SU-DHL-6 (cell line): ENCODE measurements at regions not wholly inside any gene's neighbourhood (a gene's known extent, or its start where the extent isn't known, plus 50 kb on each side); places are given as distances from the start of the nearest gene placed in this dataset.
"Not testable (repeated sequence)": the region's sequence is repeated elsewhere in the genome, so short reads cannot be mapped to it uniquely, and the experiment has no call there.

Experiments used
- H2AFZ ChIP-seq: fragments of 200-600 bp; sonication (generic); 2 replicates; pipeline ENCODE4 v1.6.1; 2014; ENCODE audit warnings: low read depth, mild to moderate bottlenecking, moderate library complexity, mixed read lengths, antibody characterized with exemption, low read length; ENCODE audit not compliant: severe bottlenecking
- H3F3A ChIP-seq: fragments of 200-600 bp; shearing (Covaris generic); 2 replicates; pipeline ENCODE4 v1.6.0; 2016; ENCODE audit warnings: antibody characterized with exemption, mild to moderate bottlenecking; ENCODE audit not compliant: insufficient read depth
- H3K27ac ChIP-seq: fragments of 200-600 bp; sonication (generic); 2 replicates; pipeline ENCODE4 v1.5.1; 2016; ENCODE audit warnings: low read depth, mild to moderate bottlenecking, low read length, moderate library complexity, mixed read lengths
- H3K27me3 ChIP-seq: fragments of 200-600 bp; sonication (generic), shearing (Covaris generic); 2 replicates; pipeline ENCODE4 v1.6.0; 2014; ENCODE audit warnings: mild to moderate bottlenecking, low read length
- H3K36me3 ChIP-seq: fragments of 200-600 bp; sonication (generic); 2 replicates; pipeline ENCODE4 v1.6.1; 2014; ENCODE audit warnings: mild to moderate bottlenecking, low read length, mixed read lengths
- H3K4me2 ChIP-seq: fragments of 300-600, 200-600 bp; shearing (Covaris generic), sonication (generic); 2 replicates; pipeline ENCODE4 v1.6.0; 2014; ENCODE audit warnings: low read length, low read depth, mild to moderate bottlenecking; ENCODE audit not compliant: poor library complexity, severe bottlenecking
- H3K4me3 ChIP-seq: fragments of 200-600 bp; sonication (generic); 2 replicates; pipeline ENCODE4 v1.5.1; 2014; ENCODE audit warnings: antibody characterized with exemption, low read length, mild to moderate bottlenecking, mixed read lengths; ENCODE audit not compliant: insufficient read depth, poor library complexity, severe bottlenecking
- H3K79me2 ChIP-seq: fragments of 200-600 bp; sonication (generic); 2 replicates; pipeline ENCODE4 v1.6.1; 2014; ENCODE audit warnings: mild to moderate bottlenecking, low read length, moderate library complexity; ENCODE audit not compliant: insufficient read depth
- H3K9ac ChIP-seq: fragments of 200-600 bp; sonication (generic); 2 replicates; pipeline ENCODE4 v1.7.0; 2014; ENCODE audit warnings: mild to moderate bottlenecking, low read length
- H3K9me2 ChIP-seq: fragments of 200-600 bp; sonication (generic); replicated peaks from 2 replicates; pipeline ENCODE4 v1.6.1; 2014; ENCODE audit warnings: low read length; ENCODE audit not compliant: insufficient read depth
- H3K9me3 ChIP-seq: fragments of 200-600 bp; sonication (generic); 2 replicates; pipeline ENCODE4 v1.6.1; 2014; ENCODE audit warnings: low read length, mixed read lengths; ENCODE audit not compliant: insufficient read depth
- H4K20me1 ChIP-seq: fragments of 200-600 bp; sonication (generic); 2 replicates; pipeline ENCODE4 v1.6.1; 2014; ENCODE audit warnings: low read depth, mild to moderate bottlenecking, antibody characterized with exemption, low read length, moderate library complexity, mixed read lengths
- CTCF ChIP-seq: fragments of 200-600 bp; sonication (generic); IDR thresholded peaks from one replicate; pipeline ENCODE4 v1.5.1; 2017; ENCODE audit warnings: antibody characterized with exemption, mild to moderate bottlenecking, low read length, moderate library complexity; ENCODE audit not compliant: insufficient read depth, poor library complexity, severe bottlenecking
- EZH2phosphoT487 ChIP-seq: fragments of 200-600 bp; sonication (generic), shearing (Covaris generic); conservative IDR thresholded peaks from 2 replicates; pipeline ENCODE4 v1.6.1; 2018; ENCODE audit warnings: mild to moderate bottlenecking, antibody characterized with exemption, low read length, moderate library complexity, mixed read lengths

- no peaks in the 10 kb centered on the region for H3K36me3 ChIP-seq
- no peak overlapping the region for H3K4me3 ChIP-seq
- H3K9me2 ChIP-seq = no peaks in the 10 kb centered on the region
- no peak overlapping the region for H3K4me2 ChIP-seq
- no peaks in the 10 kb centered on the region for H3K9me3 ChIP-seq
- no peaks in the 10 kb centered on the region for H4K20me1 ChIP-seq
- no peak overlapping the region for H2AFZ ChIP-seq
- no peaks in the 10 kb centered on the region for H3K27me3 ChIP-seq
- TF ChIP-seq EZH2phosphoT487 = no peak
- H3F3A ChIP-seq = no peaks in the 10 kb centered on the region
- H3K9ac ChIP-seq = no peak overlapping the region
- H3K79me2 ChIP-seq = no peaks in the 10 kb centered on the region
- no peak overlapping the region for H3K27ac ChIP-seq
Measured at GRCh38 chr3:87550892-87551291, 274.5 kb upstream of the POU1F1 start.

- H3K4me2 ChIP-seq = no peak overlapping the region
- H3K27me3 ChIP-seq = no peaks in the 10 kb centered on the region
- no peaks in the 10 kb centered on the region for H3K79me2 ChIP-seq
- no peaks in the 10 kb centered on the region for H4K20me1 ChIP-seq
- H2AFZ ChIP-seq = no peak overlapping the region
- H3K36me3 ChIP-seq = no peaks in the 10 kb centered on the region
- H3K27ac ChIP-seq = no peak overlapping the region
- TF ChIP-seq EZH2phosphoT487 (no peak), CTCF (no peak)
- no peaks in the 10 kb centered on the region for H3K9me3 ChIP-seq
- no peaks in the 10 kb centered on the region for H3F3A ChIP-seq
- H3K9me2 ChIP-seq = no peaks in the 10 kb centered on the region
- H3K4me3 ChIP-seq = no peak overlapping the region
- no peak overlapping the region for H3K9ac ChIP-seq
Measured at GRCh38 chr3:87549208-87549607, 272.8 kb upstream of the POU1F1 start.

GRCh38 chr3:87548271-87548670 lies 271.9 kb upstream of the POU1F1 start:
- H3F3A ChIP-seq = no peaks in the 10 kb centered on the region
- H3K36me3 ChIP-seq = no peaks in the 10 kb centered on the region
- TF ChIP-seq CTCF (no peak), EZH2phosphoT487 (no peak)
- no peaks in the 10 kb centered on the region for H3K9me3 ChIP-seq
- H3K4me2 ChIP-seq = no peak overlapping the region
- H4K20me1 ChIP-seq = no peaks in the 10 kb centered on the region
- no peak overlapping the region for H3K4me3 ChIP-seq
- H3K9ac ChIP-seq = no peak overlapping the region
- H3K79me2 ChIP-seq = no peaks in the 10 kb centered on the region
- no peaks in the 10 kb centered on the region for H3K9me2 ChIP-seq
- H3K27me3 ChIP-seq = no peaks in the 10 kb centered on the region
- no peak overlapping the region for H3K27ac ChIP-seq
- no peak overlapping the region for H2AFZ ChIP-seq

- no peak overlapping the region for H3K4me3 ChIP-seq
- H3K9me3 ChIP-seq = no peaks in the 10 kb centered on the region
- H3K79me2 ChIP-seq = no peaks in the 10 kb centered on the region
- H3F3A ChIP-seq = no peaks in the 10 kb centered on the region
- H2AFZ ChIP-seq = no peak overlapping the region
- H3K36me3 ChIP-seq = no peaks in the 10 kb centered on the region
- no peak for TF ChIP-seq EZH2phosphoT487
- TF ChIP-seq CTCF = no peak
- no peaks in the 10 kb centered on the region for H3K9me2 ChIP-seq
- H4K20me1 ChIP-seq = no peaks in the 10 kb centered on the region
- H3K27me3 ChIP-seq = no peaks in the 10 kb centered on the region
- H3K27ac ChIP-seq = no peak overlapping the region
- H3K4me2 ChIP-seq = no peak overlapping the region
- no peak overlapping the region for H3K9ac ChIP-seq
Measured at GRCh38 chr3:87546216-87546615, 269.8 kb upstream of the POU1F1 start.

- H3K4me3 ChIP-seq, H2AFZ ChIP-seq, H3K27ac ChIP-seq, H3K36me3 ChIP-seq, H3K9ac ChIP-seq, H3K27me3 ChIP-seq, H3F3A ChIP-seq, H3K4me2 ChIP-seq, H3K9me3 ChIP-seq, H3K79me2 ChIP-seq, H4K20me1 ChIP-seq, H3K9me2 ChIP-seq: not testable (repeated sequence)
Measured at GRCh38 chr3:87543408-87543807, 267.0 kb upstream of the POU1F1 start.
